ENCODE measurements at regions not wholly inside any gene's neighbourhood (a gene's known extent, or its start where the extent isn't known, plus 50 kb on each side); places are given as distances from the start of the nearest gene placed in this dataset.

GRCh38 chr6:78615430-78615904, 251.9 kb upstream of the IRAK1BP1 start:
- no peak for TF ChIP-seq ZBTB2 (CRISPR knock-in tag; IDR thresholded peaks at IDR 0.05; ENCODE audit: low read depth)
- no peak for TF ChIP-seq MTA1 (CRISPR knock-in tag; IDR thresholded peaks at IDR 0.05; ENCODE audit: borderline replicate concordance)
- no peak for TF ChIP-seq ZNF776 (CRISPR knock-in tag; IDR thresholded peaks at IDR 0.05)
- TF ChIP-seq RBM22 (optimal IDR thresholded peaks at IDR 0.05; ENCODE audit: low read length) = no peak
- no peak for TF ChIP-seq IRF2 (CRISPR knock-in tag; IDR thresholded peaks at IDR 0.05)
- TF ChIP-seq ZNF275 (CRISPR knock-in tag; IDR thresholded peaks at IDR 0.05; ENCODE audit: borderline replicate concordance) = no peak
- TF ChIP-seq, protein P1, sequence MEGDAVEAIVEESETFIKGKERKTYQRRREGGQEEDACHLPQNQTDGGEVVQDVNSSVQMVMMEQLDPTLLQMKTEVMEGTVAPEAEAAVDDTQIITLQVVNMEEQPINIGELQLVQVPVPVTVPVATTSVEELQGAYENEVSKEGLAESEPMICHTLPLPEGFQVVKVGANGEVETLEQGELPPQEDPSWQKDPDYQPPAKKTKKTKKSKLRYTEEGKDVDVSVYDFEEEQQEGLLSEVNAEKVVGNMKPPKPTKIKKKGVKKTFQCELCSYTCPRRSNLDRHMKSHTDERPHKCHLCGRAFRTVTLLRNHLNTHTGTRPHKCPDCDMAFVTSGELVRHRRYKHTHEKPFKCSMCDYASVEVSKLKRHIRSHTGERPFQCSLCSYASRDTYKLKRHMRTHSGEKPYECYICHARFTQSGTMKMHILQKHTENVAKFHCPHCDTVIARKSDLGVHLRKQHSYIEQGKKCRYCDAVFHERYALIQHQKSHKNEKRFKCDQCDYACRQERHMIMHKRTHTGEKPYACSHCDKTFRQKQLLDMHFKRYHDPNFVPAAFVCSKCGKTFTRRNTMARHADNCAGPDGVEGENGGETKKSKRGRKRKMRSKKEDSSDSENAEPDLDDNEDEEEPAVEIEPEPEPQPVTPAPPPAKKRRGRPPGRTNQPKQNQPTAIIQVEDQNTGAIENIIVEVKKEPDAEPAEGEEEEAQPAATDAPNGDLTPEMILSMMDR (CRISPR knock-in tag; IDR thresholded peaks at IDR 0.05) = no peak
- TF ChIP-seq, protein P2, sequence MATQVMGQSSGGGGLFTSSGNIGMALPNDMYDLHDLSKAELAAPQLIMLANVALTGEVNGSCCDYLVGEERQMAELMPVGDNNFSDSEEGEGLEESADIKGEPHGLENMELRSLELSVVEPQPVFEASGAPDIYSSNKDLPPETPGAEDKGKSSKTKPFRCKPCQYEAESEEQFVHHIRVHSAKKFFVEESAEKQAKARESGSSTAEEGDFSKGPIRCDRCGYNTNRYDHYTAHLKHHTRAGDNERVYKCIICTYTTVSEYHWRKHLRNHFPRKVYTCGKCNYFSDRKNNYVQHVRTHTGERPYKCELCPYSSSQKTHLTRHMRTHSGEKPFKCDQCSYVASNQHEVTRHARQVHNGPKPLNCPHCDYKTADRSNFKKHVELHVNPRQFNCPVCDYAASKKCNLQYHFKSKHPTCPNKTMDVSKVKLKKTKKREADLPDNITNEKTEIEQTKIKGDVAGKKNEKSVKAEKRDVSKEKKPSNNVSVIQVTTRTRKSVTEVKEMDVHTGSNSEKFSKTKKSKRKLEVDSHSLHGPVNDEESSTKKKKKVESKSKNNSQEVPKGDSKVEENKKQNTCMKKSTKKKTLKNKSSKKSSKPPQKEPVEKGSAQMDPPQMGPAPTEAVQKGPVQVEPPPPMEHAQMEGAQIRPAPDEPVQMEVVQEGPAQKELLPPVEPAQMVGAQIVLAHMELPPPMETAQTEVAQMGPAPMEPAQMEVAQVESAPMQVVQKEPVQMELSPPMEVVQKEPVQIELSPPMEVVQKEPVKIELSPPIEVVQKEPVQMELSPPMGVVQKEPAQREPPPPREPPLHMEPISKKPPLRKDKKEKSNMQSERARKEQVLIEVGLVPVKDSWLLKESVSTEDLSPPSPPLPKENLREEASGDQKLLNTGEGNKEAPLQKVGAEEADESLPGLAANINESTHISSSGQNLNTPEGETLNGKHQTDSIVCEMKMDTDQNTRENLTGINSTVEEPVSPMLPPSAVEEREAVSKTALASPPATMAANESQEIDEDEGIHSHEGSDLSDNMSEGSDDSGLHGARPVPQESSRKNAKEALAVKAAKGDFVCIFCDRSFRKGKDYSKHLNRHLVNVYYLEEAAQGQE (IDR thresholded peaks at IDR 0.05; ENCODE audit: borderline replicate concordance in 1 of 2, low read depth in 1 of 2, low read length in 2 of 2) = no peak
- no peak for TF ChIP-seq ZNF563 (CRISPR knock-in tag; IDR thresholded peaks at IDR 0.05)
- TF ChIP-seq THRA (CRISPR knock-in tag; IDR thresholded peaks at IDR 0.05; ENCODE audit: borderline replicate concordance) = no peak
